NCI-H2196 (cell line): ENCODE measurements at regions not wholly inside any gene's neighbourhood (a gene's known extent, or its start where the extent isn't known, plus 50 kb on each side); places are given as distances from the start of the nearest gene placed in this dataset.
"Not testable (repeated sequence)": the region's sequence is repeated elsewhere in the genome, so short reads cannot be mapped to it uniquely, and the experiment has no call there.

Experiments
- DNase-seq: peaks from one replicate; lab custom pipeline; 2025; ENCODE audit not compliant: unreplicated experiment; lab: John Stamatoyannopoulos, UW

GRCh38 chr20:53776858-53777257, 183.2 kb upstream of the ZNF217 start:
- no peak for DNase-seq

GRCh38 chr20:53774461-53775203, 181.0 kb upstream of the ZNF217 start:
- DNase-seq, result no peak

GRCh38 chr20:53773792-53774401, 180.3 kb upstream of the ZNF217 start:
- DNase-seq, result no peak

GRCh38 chr20:53773066-53773791, 179.6 kb upstream of the ZNF217 start:
- DNase-seq, result not testable (repeated sequence)

- DNase-seq, result no peak
These were observed 175.4 kb upstream of the ZNF217 start for GRCh38 chr20:53769041-53769440.

GRCh38 chr20:53768329-53768728, 174.7 kb upstream of the ZNF217 start:
- no peak for DNase-seq

GRCh38 chr20:53767206-53767930, 173.7 kb upstream of the ZNF217 start:
- DNase-seq, result no peak

- no peak for DNase-seq
These were observed 170.8 kb upstream of the ZNF217 start for GRCh38 chr20:53764415-53764800.

- peak; percentile 71 for DNase-seq
These were observed 170.2 kb upstream of the ZNF217 start for GRCh38 chr20:53763707-53764414.

GRCh38 chr20:53762423-53762798, 168.8 kb upstream of the ZNF217 start:
- not testable (repeated sequence) for DNase-seq

GRCh38 chr20:53760025-53760441, 166.4 kb upstream of the ZNF217 start:
- no peak for DNase-seq

- no peak for DNase-seq
These were observed 163.9 kb upstream of the ZNF217 start for GRCh38 chr20:53757472-53757913.

- DNase-seq, result no peak
These were observed 162.3 kb upstream of the ZNF217 start for GRCh38 chr20:53755733-53756531.

- DNase-seq, result no peak
These were observed 160.3 kb upstream of the ZNF217 start for GRCh38 chr20:53753880-53754459.

- DNase-seq, result no peak
These were observed 159.6 kb upstream of the ZNF217 start for GRCh38 chr20:53752971-53753879.

- no peak for DNase-seq
These were observed 158.9 kb upstream of the ZNF217 start for GRCh38 chr20:53752583-53752970.

GRCh38 chr20:53751620-53752318, 158.1 kb upstream of the ZNF217 start:
- DNase-seq, result no peak
